ENCODE measurements at regions not wholly inside any gene's neighbourhood (a gene's known extent, or its start where the extent isn't known, plus 50 kb on each side); places are given as distances from the start of the nearest gene placed in this dataset.
"Not testable (repeated sequence)": the region's sequence is repeated elsewhere in the genome, so short reads cannot be mapped to it uniquely, and the experiment has no call there.

DNA sequence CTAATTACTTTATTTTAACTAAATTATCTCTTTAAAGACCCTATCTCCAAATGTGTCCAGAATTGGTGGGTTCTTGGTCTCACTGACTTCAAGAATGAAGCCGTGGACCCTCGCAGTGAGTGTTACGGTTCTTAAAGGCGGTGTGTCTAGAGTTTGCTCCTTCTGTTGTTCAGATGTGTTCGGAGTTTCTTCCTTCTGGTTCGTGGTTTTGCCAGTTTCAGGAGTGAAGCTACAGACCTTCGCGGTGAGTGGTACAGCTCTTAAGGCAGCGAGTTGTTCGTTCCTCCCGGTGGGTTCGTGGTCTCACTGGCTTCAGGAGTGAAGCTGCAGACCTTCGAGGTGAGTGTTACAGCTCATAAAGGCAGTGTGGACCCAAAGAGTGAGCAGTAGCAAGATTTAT, 77.5 kb upstream of the RGS1 start:
- not testable (repeated sequence) for H3K4me1 ChIP-seq (ENCODE audit: control insufficient read depth, insufficient read depth, low read length, poor library complexity, severe bottlenecking); H3K4me3 ChIP-seq (ENCODE audit: extremely low read depth, insufficient read depth, low read length, poor library complexity, severe bottlenecking); H3K36me3 ChIP-seq (ENCODE audit: control insufficient read depth, insufficient read depth, low read length); H3K9me3 ChIP-seq (ENCODE audit: control insufficient read depth, low read length); H3K27ac ChIP-seq (ENCODE audit: low read depth, low read length, severe bottlenecking)
- WGBS, 2 experiments (ENCODE audit: insufficient coverage in 2 of 2) = 91 to 98% methylated on average over 8 to 13 of the region's 13 CpGs

DNA sequence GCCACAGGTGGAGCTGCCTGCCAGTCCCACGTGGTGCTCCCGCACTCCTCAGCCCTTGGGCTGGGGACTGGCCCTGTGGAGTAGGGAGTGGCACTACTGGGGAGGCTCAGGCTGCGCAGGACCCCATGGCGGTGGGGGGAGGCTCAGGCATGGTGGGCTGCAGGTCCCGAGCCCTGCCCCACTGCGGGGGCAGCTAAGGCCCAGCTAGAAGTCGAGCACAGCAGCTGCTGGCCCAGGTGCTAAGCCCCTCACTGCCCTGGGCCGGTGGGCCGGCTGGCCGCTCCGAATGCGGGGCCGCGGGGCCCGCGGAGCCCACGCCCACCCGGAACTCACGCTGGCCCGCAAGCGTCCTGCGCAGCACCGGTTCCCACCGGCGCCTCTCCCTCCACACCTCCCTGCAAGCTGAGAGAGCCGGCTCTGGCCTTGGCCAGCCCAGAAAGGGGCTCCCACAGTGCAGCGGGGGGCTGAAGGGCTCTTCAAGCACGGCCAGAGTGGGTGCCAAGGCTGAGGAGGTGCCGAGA, 76.5 kb upstream of the RGS1 start:
- H3K36me3 ChIP-seq (ENCODE audit: control insufficient read depth, insufficient read depth, low read length); H3K9me3 ChIP-seq (ENCODE audit: control insufficient read depth, low read length); H3K4me1 ChIP-seq (ENCODE audit: control insufficient read depth, insufficient read depth, low read length, poor library complexity, severe bottlenecking); H3K4me3 ChIP-seq (ENCODE audit: extremely low read depth, insufficient read depth, low read length, poor library complexity, severe bottlenecking); H3K27ac ChIP-seq (ENCODE audit: low read depth, low read length, severe bottlenecking): not testable (repeated sequence)
- WGBS, 2 experiments (ENCODE audit: insufficient coverage in 2 of 2) = 96 to 99% methylated on average over 25 to 26 of the region's 29 CpGs

DNA sequence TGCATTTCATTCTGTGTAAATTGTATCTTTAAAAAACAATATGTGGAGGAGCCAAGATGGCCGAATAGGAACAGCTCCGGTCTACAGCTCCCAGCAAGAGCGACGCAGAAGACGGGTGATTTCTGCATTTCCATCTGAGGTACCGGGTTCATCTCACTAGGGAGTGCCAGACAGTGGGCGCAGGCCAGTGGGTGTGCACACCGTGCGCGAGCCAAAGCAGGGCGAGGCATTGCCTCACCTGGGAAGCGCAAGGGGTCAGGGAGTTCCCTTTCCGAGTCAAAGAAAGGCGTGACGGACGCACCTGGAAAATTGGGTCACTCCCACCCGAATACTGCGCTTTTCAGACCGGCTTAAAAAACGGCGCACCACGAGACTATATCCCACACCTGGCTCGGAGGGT, 75.0 kb upstream of the RGS1 start:
- not testable (repeated sequence) for H3K36me3 ChIP-seq (ENCODE audit: control insufficient read depth, insufficient read depth, low read length)

DNA sequence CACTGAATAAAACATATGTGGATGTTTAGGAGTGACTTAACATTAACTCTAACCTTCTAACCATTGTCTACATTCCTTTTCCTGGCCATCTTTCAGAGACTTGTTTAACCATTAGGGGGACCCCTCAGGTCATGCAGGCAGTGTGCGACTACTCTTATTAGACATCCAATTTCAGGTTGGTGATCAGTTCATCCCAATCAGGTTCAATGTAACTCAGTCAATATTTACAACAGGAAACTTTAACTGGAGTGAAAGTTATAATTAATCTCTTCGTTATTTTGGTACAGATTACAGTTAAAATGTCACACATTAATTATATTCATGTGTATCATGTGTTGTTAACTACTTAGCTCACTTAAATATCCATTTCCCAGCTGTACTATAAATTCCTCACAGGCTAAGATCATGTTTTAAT, 68.8 kb upstream of the RGS1 start:
- Histone ChIP-seq H3K4me1 (ENCODE audit: control insufficient read depth, insufficient read depth, low read length, poor library complexity, severe bottlenecking) (peaks cover 5% of the 10 kb centered on the region), H3K27ac (ENCODE audit: low read depth, low read length, severe bottlenecking) (no peak overlapping the region), H3K36me3 (ENCODE audit: control insufficient read depth, insufficient read depth, low read length) (no peaks in the 10 kb centered on the region), H3K9me3 (ENCODE audit: control insufficient read depth, low read length) (no peaks in the 10 kb centered on the region), H3K4me3 (ENCODE audit: extremely low read depth, insufficient read depth, low read length, poor library complexity, severe bottlenecking) (no peak overlapping the region)
- 50% methylated on average over 1 of the region's 2 CpGs for WGBS, 2 experiments (ENCODE audit: insufficient coverage in 2 of 2)

More for the DNA sequence above, 75.0 kb upstream of the RGS1 start:
- H3K4me1 ChIP-seq (ENCODE audit: control insufficient read depth, insufficient read depth, low read length, poor library complexity, severe bottlenecking); H3K9me3 ChIP-seq (ENCODE audit: control insufficient read depth, low read length); H3K4me3 ChIP-seq (ENCODE audit: extremely low read depth, insufficient read depth, low read length, poor library complexity, severe bottlenecking); H3K27ac ChIP-seq (ENCODE audit: low read depth, low read length, severe bottlenecking): not testable (repeated sequence)
- WGBS, 2 experiments (ENCODE audit: insufficient coverage in 2 of 2) = 83 to 94% methylated on average over 2 to 11 of the region's 23 CpGs

DNA sequence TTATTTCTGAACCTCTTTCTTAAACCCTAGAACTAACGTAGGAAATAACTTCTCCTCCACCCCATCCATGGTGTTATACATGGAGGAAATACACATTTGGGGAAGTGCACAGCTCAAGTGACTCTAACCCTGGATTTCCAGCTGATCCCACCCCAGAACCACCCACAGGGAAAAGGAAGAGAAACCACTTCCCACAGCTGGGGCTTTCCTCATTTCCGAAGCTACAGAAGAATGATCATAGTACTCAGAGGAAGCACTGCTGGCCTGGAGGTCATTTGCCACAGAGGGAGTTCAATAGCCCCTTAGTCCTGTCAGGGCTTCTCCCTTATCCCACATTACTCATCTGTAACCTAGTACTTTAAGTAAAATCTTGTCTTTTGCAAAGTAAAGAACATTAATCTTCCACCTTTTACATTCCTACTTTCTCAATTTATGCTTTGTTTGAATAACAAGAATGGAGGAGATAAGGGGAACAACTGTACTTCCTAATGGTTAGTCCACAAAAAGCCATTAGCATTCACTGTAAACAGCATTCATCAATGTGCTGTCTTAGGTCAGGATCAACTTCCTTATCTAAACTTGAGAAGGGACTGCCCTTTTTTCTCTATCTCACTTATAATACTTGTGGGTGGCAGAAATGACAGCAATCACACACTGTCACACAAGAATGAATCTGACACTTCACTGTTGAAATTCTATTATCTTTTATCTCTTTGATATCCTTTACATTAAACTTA, 63.0 kb upstream of the RGS1 start:
- no CpG with 5 or more reads among the region's 2 CpGs for WGBS, 2 experiments (ENCODE audit: insufficient coverage in 2 of 2)
- no peaks in the 10 kb centered on the region for H3K36me3 ChIP-seq (ENCODE audit: control insufficient read depth, insufficient read depth, low read length)

DNA sequence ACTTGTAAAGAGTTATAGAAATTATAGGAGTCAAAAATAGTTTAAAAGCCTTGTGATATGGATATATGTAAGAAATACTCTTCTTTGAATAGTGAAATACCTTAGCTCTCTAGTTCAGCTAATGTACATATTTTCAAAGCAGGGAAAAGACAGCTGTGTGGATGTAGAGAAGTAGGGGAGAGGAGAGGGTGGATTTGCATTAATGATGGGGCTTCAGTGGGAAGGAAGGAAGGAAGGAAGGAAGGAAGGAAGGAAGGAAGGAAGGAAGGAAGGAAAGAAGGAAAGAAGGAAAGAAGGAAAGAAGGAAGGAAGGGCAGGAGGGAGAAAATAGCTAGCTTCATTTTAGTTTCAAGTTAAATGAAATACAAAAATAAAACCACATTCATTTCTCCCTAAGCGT, 62.4 kb upstream of the RGS1 start:
- WGBS, 2 experiments (ENCODE audit: insufficient coverage in 2 of 2) = no CpG with 5 or more reads among the region's 1 CpG
- Histone ChIP-seq H3K4me3 (ENCODE audit: extremely low read depth, insufficient read depth, low read length, poor library complexity, severe bottlenecking) (no peak overlapping the region), H3K4me1 (ENCODE audit: control insufficient read depth, insufficient read depth, low read length, poor library complexity, severe bottlenecking) (peaks cover 13% of the 10 kb centered on the region), H3K36me3 (ENCODE audit: control insufficient read depth, insufficient read depth, low read length) (no peaks in the 10 kb centered on the region), H3K9me3 (ENCODE audit: control insufficient read depth, low read length) (no peaks in the 10 kb centered on the region), H3K27ac (ENCODE audit: low read depth, low read length, severe bottlenecking) (peak overlapping the region; percentile 32)

More for the DNA sequence above, 63.0 kb upstream of the RGS1 start:
- peaks cover 13% of the 10 kb centered on the region for H3K4me1 ChIP-seq (ENCODE audit: control insufficient read depth, insufficient read depth, low read length, poor library complexity, severe bottlenecking)
- H3K4me3 ChIP-seq (ENCODE audit: extremely low read depth, insufficient read depth, low read length, poor library complexity, severe bottlenecking) = no peak overlapping the region
- no peaks in the 10 kb centered on the region for H3K9me3 ChIP-seq (ENCODE audit: control insufficient read depth, low read length)
- H3K27ac ChIP-seq (ENCODE audit: low read depth, low read length, severe bottlenecking) = peak overlapping the region; percentile 42

DNA sequence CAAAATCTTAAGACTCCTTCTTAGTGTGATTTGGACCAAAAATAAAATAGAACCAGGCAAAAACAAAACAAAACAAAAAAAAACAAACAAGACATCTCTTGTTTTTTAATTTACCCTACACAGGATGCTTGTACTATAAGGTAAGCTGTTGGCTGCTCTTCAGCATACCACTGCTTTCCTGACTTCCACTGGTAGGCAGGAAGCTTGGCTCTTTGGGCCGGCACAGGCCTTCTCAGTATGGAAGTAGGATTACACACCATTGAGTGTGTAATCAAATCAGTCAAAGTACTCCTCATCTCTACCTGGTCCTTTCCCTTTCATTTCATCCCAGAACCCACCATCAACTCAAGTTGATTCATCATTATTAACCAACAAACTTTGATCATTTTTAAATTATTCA, 61.9 kb upstream of the RGS1 start:
- Histone ChIP-seq H3K9me3 (ENCODE audit: control insufficient read depth, low read length) (no peaks in the 10 kb centered on the region), H3K36me3 (ENCODE audit: control insufficient read depth, insufficient read depth, low read length) (no peaks in the 10 kb centered on the region), H3K4me1 (ENCODE audit: control insufficient read depth, insufficient read depth, low read length, poor library complexity, severe bottlenecking) (peaks cover 13% of the 10 kb centered on the region), H3K4me3 (ENCODE audit: extremely low read depth, insufficient read depth, low read length, poor library complexity, severe bottlenecking) (no peak overlapping the region), H3K27ac (ENCODE audit: low read depth, low read length, severe bottlenecking) (peak overlapping the region; percentile 18)
- WGBS, 2 experiments (ENCODE audit: insufficient coverage in 2 of 2) = 80% methylated on average over 1 of the region's 1 CpG; no CpG with 5 or more reads in 1 of the 2 experiments

DNA sequence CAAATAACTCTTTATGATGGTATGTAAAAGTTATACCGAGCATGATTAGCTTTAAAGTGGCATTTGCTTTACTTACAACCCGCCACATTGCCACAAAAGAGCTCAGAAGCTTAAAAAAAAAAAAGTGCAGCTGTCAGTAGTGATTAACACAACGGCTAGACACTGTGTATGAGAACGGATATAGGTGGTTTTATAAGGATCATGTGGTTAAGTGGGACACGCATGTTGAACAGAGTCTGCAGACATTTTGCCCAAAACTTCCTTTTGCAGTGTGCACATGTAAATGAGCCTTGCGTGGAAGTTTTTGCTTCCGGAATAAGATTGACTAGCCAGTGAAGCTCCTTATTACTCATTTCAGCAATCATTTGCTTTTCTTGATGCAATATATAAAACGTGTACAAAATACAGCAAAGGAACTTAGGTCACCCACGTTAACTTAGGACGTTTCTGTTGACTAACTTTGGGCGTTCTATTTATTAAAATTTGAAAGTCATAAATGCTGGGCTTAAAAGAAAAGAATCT, 58.7 kb upstream of the RGS1 start:
- Histone ChIP-seq H3K4me3 (ENCODE audit: extremely low read depth, insufficient read depth, low read length, poor library complexity, severe bottlenecking) (no peak overlapping the region), H3K4me1 (ENCODE audit: control insufficient read depth, insufficient read depth, low read length, poor library complexity, severe bottlenecking) (peaks cover 17% of the 10 kb centered on the region), H3K36me3 (ENCODE audit: control insufficient read depth, insufficient read depth, low read length) (no peaks in the 10 kb centered on the region), H3K27ac (ENCODE audit: low read depth, low read length, severe bottlenecking) (no peak overlapping the region), H3K9me3 (ENCODE audit: control insufficient read depth, low read length) (no peaks in the 10 kb centered on the region)
- 89 to 94% methylated on average over 5 to 9 of the region's 11 CpGs for WGBS, 2 experiments (ENCODE audit: insufficient coverage in 2 of 2)

DNA sequence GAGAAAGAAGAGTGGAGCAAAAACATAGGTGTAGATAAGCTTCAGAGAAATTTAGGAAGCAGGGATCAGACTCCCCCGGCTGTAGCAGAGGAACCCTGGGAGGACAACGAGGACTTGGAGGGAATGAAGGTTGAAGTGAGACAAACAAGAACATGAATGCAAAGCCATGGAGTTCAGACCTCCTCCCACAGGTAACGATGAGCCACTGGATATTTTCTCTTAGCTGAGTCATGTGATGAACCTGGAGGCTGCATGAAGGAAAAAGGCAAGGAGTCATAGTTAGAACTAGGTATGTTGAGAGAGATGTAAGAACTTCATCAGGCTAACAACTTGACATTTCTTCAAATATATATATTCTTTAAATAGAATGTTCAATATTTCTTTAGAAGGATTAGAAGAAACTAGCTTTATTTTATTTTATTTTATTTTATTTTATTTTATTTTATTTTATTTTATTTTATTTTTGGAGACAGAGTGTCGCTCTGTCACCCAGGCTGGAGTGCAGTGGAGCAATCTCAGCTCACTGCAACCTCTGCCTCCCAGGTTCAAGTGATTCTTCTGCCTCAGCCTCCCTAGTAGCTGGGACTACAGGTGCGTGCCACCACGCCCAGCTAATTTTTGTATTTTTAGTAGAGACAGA, 57.7 kb upstream of the RGS1 start:
- not testable (repeated sequence) for H3K9me3 ChIP-seq (ENCODE audit: control insufficient read depth, low read length); H3K27ac ChIP-seq (ENCODE audit: low read depth, low read length, severe bottlenecking); H3K4me3 ChIP-seq (ENCODE audit: extremely low read depth, insufficient read depth, low read length, poor library complexity, severe bottlenecking); H3K36me3 ChIP-seq (ENCODE audit: control insufficient read depth, insufficient read depth, low read length)
- H3K4me1 ChIP-seq (ENCODE audit: control insufficient read depth, insufficient read depth, low read length, poor library complexity, severe bottlenecking) = peaks cover 12% of the 10 kb centered on the region
- 84 to 92% methylated on average over 2 to 4 of the region's 6 CpGs for WGBS, 2 experiments (ENCODE audit: insufficient coverage in 2 of 2)

DNA sequence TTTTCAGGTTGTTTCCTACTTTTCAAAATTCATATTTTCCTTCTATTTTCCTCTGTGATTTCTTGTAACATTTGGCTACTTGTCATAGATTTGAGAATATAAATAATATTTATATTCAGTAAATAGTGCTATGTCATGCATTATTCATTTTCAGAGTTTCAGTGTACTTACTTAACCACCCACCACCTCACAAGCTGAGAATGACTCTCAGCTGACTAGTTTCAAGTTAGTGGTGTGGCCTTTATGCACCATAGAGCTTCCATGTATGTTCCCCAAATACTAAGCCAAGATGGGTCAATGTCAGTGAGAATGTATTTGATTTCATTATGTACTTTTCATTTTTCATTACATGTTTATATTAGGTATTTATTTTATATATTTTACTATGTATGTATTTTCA, 56.9 kb upstream of the RGS1 start:
- Histone ChIP-seq H3K27ac (ENCODE audit: low read depth, low read length, severe bottlenecking) (no peak overlapping the region), H3K36me3 (ENCODE audit: control insufficient read depth, insufficient read depth, low read length) (no peaks in the 10 kb centered on the region), H3K4me1 (ENCODE audit: control insufficient read depth, insufficient read depth, low read length, poor library complexity, severe bottlenecking) (peaks cover 7% of the 10 kb centered on the region), H3K4me3 (ENCODE audit: extremely low read depth, insufficient read depth, low read length, poor library complexity, severe bottlenecking) (no peak overlapping the region), H3K9me3 (ENCODE audit: control insufficient read depth, low read length) (no peaks in the 10 kb centered on the region)

DNA sequence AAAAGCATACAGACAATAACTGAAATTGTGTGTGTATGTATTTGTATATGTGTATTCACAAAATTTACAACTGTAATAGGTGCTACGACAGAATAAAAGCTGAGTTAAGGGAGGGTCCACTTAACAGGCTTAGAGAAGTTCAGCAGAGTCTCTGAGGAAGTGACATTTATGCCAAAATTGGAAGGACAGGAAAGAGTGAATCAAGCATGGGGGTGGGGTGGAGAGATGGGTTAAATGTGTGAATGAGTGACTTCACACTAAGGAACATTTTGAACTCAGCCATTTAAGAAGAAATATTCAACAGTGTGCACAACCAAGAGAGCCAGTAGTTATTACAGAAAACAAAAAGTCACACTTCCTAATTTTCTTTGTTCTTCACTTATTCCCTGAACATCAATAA, 53.8 kb upstream of the RGS1 start:
- no peak overlapping the region for H3K4me3 ChIP-seq (ENCODE audit: extremely low read depth, insufficient read depth, low read length, poor library complexity, severe bottlenecking)
- WGBS, 2 experiments (ENCODE audit: insufficient coverage in 2 of 2) = no CpG with 5 or more reads among the region's 1 CpG
- H3K27ac ChIP-seq (ENCODE audit: low read depth, low read length, severe bottlenecking) = no peak overlapping the region
- peaks cover 10% of the 10 kb centered on the region for H3K4me1 ChIP-seq (ENCODE audit: control insufficient read depth, insufficient read depth, low read length, poor library complexity, severe bottlenecking)
- no peaks in the 10 kb centered on the region for H3K36me3 ChIP-seq (ENCODE audit: control insufficient read depth, insufficient read depth, low read length)
- no peaks in the 10 kb centered on the region for H3K9me3 ChIP-seq (ENCODE audit: control insufficient read depth, low read length)
